ENCODE measurements at regions not wholly inside any gene's neighbourhood (a gene's known extent, or its start where the extent isn't known, plus 50 kb on each side); places are given as distances from the start of the nearest gene placed in this dataset.
"Not testable (repeated sequence)": the region's sequence is repeated elsewhere in the genome, so short reads cannot be mapped to it uniquely, and the experiment has no call there.

DNA sequence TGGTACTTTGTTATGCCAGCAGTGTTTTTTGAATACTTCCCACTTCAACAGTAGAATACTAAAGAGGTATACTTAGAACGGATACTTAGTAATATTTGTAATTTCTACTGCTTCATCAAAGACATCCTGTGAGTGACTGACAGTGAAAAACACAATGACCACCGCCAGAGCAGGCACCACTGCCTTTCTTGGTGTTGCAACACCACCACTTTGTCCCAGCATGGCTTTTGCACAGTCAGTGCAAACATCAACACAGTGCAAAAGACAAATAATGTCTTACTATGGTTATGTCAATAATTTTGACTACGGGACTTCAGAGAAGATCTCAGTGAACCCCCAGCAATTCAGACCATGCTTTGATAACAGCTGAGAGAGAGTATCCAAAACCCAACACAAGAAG is 220.5 kb downstream of the RBM26 start:
- Histone ChIP-seq H3K36me3 (ENCODE audit: insufficient read depth, low read length) (no peaks in the 10 kb centered on the region), H4K20me1 (ENCODE audit: insufficient read depth) (no peaks in the 10 kb centered on the region), H3K4me2 (ENCODE audit: low read length) (no peak overlapping the region), H3K27ac (ENCODE audit: low read length) (no peak overlapping the region), H3K27me3 (ENCODE audit: insufficient read depth, low read depth, low read length) (no peaks in the 10 kb centered on the region), H3K79me2 (replicated peaks; ENCODE audit: insufficient read depth, low read length) (no peaks in the 10 kb centered on the region), H3K9me3 (ENCODE audit: low read length) (no peaks in the 10 kb centered on the region), H3K9ac (ENCODE audit: low read length) (no peak overlapping the region), H3K4me3 (ENCODE audit: low read length) (no peak overlapping the region), H2AFZ (ENCODE audit: low read depth, low read length) (no peak overlapping the region), H3F3A (ENCODE audit: insufficient read depth, low read length, poor library complexity, severe bottlenecking) (no peaks in the 10 kb centered on the region), H3K9me2 (ENCODE audit: insufficient read depth, low read length) (no peaks in the 10 kb centered on the region)
- TF ChIP-seq EP300 (conservative IDR thresholded peaks at IDR 0.05; ENCODE audit: poor library complexity, severe bottlenecking) = no peak
- TF ChIP-seq EZH2 (IDR thresholded peaks at IDR 0.05; ENCODE audit: borderline replicate concordance, insufficient read depth, low read length, poor library complexity, severe bottlenecking) = no peak
- no peak for TF ChIP-seq MXI1 (conservative IDR thresholded peaks at IDR 0.05; ENCODE audit: poor library complexity, severe bottlenecking)
- TF ChIP-seq TAF1 (IDR thresholded peaks at IDR 0.05; ENCODE audit: low read depth) = no peak
- TF ChIP-seq, protein P1, sequence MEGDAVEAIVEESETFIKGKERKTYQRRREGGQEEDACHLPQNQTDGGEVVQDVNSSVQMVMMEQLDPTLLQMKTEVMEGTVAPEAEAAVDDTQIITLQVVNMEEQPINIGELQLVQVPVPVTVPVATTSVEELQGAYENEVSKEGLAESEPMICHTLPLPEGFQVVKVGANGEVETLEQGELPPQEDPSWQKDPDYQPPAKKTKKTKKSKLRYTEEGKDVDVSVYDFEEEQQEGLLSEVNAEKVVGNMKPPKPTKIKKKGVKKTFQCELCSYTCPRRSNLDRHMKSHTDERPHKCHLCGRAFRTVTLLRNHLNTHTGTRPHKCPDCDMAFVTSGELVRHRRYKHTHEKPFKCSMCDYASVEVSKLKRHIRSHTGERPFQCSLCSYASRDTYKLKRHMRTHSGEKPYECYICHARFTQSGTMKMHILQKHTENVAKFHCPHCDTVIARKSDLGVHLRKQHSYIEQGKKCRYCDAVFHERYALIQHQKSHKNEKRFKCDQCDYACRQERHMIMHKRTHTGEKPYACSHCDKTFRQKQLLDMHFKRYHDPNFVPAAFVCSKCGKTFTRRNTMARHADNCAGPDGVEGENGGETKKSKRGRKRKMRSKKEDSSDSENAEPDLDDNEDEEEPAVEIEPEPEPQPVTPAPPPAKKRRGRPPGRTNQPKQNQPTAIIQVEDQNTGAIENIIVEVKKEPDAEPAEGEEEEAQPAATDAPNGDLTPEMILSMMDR (IDR thresholded peaks at IDR 0.05; ENCODE audit: poor library complexity, severe bottlenecking) = no peak
- TF ChIP-seq, protein P2, sequence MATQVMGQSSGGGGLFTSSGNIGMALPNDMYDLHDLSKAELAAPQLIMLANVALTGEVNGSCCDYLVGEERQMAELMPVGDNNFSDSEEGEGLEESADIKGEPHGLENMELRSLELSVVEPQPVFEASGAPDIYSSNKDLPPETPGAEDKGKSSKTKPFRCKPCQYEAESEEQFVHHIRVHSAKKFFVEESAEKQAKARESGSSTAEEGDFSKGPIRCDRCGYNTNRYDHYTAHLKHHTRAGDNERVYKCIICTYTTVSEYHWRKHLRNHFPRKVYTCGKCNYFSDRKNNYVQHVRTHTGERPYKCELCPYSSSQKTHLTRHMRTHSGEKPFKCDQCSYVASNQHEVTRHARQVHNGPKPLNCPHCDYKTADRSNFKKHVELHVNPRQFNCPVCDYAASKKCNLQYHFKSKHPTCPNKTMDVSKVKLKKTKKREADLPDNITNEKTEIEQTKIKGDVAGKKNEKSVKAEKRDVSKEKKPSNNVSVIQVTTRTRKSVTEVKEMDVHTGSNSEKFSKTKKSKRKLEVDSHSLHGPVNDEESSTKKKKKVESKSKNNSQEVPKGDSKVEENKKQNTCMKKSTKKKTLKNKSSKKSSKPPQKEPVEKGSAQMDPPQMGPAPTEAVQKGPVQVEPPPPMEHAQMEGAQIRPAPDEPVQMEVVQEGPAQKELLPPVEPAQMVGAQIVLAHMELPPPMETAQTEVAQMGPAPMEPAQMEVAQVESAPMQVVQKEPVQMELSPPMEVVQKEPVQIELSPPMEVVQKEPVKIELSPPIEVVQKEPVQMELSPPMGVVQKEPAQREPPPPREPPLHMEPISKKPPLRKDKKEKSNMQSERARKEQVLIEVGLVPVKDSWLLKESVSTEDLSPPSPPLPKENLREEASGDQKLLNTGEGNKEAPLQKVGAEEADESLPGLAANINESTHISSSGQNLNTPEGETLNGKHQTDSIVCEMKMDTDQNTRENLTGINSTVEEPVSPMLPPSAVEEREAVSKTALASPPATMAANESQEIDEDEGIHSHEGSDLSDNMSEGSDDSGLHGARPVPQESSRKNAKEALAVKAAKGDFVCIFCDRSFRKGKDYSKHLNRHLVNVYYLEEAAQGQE (IDR thresholded peaks at IDR 0.05; ENCODE audit: borderline replicate concordance) = no peak
- TF ChIP-seq POLR2AphosphoS5 (IDR thresholded peaks at IDR 0.05) = no peak
- TF ChIP-seq SMC3 (conservative IDR thresholded peaks at IDR 0.05; ENCODE audit: poor library complexity) = no peak
- no peak for TF ChIP-seq RAD21 (conservative IDR thresholded peaks at IDR 0.05)

DNA sequence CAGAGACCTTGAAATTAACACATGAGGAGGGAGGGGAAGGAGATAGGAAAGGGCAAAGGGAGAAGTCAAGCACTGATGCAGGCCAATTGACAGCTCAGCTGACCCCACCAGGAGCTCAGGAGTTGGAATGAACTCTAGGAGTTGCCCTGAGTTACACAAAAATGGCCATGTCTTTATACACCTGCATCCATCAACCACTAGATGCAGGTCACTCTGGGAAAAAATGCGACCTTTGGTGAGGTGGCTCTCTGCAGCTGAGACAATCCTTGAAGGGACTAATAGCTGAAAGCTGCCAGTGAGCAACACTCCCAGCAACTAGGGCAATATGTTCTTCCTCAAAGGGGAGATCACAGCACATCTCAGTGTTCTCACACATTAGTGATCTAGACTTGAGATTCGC is 222.8 kb downstream of the RBM26 start:
- Histone ChIP-seq H3K27ac (ENCODE audit: low read length) (no peak overlapping the region), H3K36me3 (ENCODE audit: insufficient read depth, low read length) (no peaks in the 10 kb centered on the region), H3F3A (ENCODE audit: insufficient read depth, low read length, poor library complexity, severe bottlenecking) (no peaks in the 10 kb centered on the region), H3K9ac (ENCODE audit: low read length) (no peak overlapping the region), H3K9me3 (ENCODE audit: low read length) (no peaks in the 10 kb centered on the region), H3K79me2 (replicated peaks; ENCODE audit: insufficient read depth, low read length) (no peaks in the 10 kb centered on the region), H3K27me3 (ENCODE audit: insufficient read depth, low read depth, low read length) (no peaks in the 10 kb centered on the region), H4K20me1 (ENCODE audit: insufficient read depth) (no peaks in the 10 kb centered on the region), H2AFZ (ENCODE audit: low read depth, low read length) (no peak overlapping the region), H3K4me3 (ENCODE audit: low read length) (no peak overlapping the region), H3K9me2 (ENCODE audit: insufficient read depth, low read length) (no peaks in the 10 kb centered on the region), H3K4me2 (ENCODE audit: low read length) (no peak overlapping the region)
- no peak for TF ChIP-seq POLR2AphosphoS5 (IDR thresholded peaks at IDR 0.05)
- no peak for TF ChIP-seq MXI1 (conservative IDR thresholded peaks at IDR 0.05; ENCODE audit: poor library complexity, severe bottlenecking)
- no peak for TF ChIP-seq SMC3 (conservative IDR thresholded peaks at IDR 0.05; ENCODE audit: poor library complexity)
- TF ChIP-seq, protein P2 (IDR thresholded peaks at IDR 0.05; ENCODE audit: borderline replicate concordance) = no peak
- TF ChIP-seq, protein P1 (IDR thresholded peaks at IDR 0.05; ENCODE audit: poor library complexity, severe bottlenecking) = no peak
- TF ChIP-seq RAD21 (conservative IDR thresholded peaks at IDR 0.05) = no peak
- no peak for TF ChIP-seq EZH2 (IDR thresholded peaks at IDR 0.05; ENCODE audit: borderline replicate concordance, insufficient read depth, low read length, poor library complexity, severe bottlenecking)
- TF ChIP-seq TAF1 (IDR thresholded peaks at IDR 0.05; ENCODE audit: low read depth) = no peak
- TF ChIP-seq EP300 (conservative IDR thresholded peaks at IDR 0.05; ENCODE audit: poor library complexity, severe bottlenecking) = no peak

DNA sequence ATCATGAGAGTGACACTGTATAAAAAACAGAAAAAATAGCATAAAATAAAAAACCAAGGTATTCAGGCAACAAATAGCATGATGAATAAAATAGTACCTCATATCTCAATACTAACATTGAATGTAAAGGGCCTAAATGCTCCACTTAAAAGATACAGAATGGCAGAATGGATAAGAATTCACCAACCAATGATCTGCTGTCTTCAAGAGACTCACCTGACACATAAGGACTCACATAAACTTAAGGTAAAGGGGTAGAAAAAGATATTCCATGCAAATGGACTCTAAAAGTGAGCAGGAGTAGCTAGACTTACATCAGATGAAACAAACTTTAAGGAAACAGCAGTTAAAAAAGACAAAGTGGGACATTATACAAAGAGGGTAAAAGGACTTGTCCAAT is 232.4 kb downstream of the RBM26 start:
- H3F3A ChIP-seq (ENCODE audit: insufficient read depth, low read length, poor library complexity, severe bottlenecking); H3K27me3 ChIP-seq (ENCODE audit: insufficient read depth, low read depth, low read length); H3K4me2 ChIP-seq (ENCODE audit: low read length); H3K9me3 ChIP-seq (ENCODE audit: low read length); H3K79me2 ChIP-seq (replicated peaks; ENCODE audit: insufficient read depth, low read length); H3K9me2 ChIP-seq (ENCODE audit: insufficient read depth, low read length); H2AFZ ChIP-seq (ENCODE audit: low read depth, low read length); H3K36me3 ChIP-seq (ENCODE audit: insufficient read depth, low read length); H3K4me3 ChIP-seq (ENCODE audit: low read length); H3K27ac ChIP-seq (ENCODE audit: low read length); H4K20me1 ChIP-seq (ENCODE audit: insufficient read depth); H3K9ac ChIP-seq (ENCODE audit: low read length): not testable (repeated sequence)
